Omental fat pad (tissue), 3 donors: ENCODE measurements at regions not wholly inside any gene's neighbourhood (a gene's known extent, or its start where the extent isn't known, plus 50 kb on each side); places are given as distances from the start of the nearest gene placed in this dataset.

Experiments
- ATAC-seq: fragments of 150-250 bp; one replicate; pipeline ENCODE4 v1.9.1; 2016; ENCODE audit warnings: mild to moderate bottlenecking, moderate library complexity; ENCODE audit not compliant: low FRiP score
- DNase-seq: peaks from one replicate; pipeline ENCODE4 v3.0.0-alpha.2; 2019; ENCODE audit warnings: low spot score
- TF ChIP-seq, protein P1 (sequence below), 3 donors: fragments of 450-650 bp; IDR thresholded peaks; one replicate each; pipeline ENCODE4 v1.5.1; 2016 to 2017; ENCODE audit warnings: antibody characterized with exemption in 3 of 3, mild to moderate bottlenecking in 3 of 3, moderate library complexity in 2 of 3

DNA sequence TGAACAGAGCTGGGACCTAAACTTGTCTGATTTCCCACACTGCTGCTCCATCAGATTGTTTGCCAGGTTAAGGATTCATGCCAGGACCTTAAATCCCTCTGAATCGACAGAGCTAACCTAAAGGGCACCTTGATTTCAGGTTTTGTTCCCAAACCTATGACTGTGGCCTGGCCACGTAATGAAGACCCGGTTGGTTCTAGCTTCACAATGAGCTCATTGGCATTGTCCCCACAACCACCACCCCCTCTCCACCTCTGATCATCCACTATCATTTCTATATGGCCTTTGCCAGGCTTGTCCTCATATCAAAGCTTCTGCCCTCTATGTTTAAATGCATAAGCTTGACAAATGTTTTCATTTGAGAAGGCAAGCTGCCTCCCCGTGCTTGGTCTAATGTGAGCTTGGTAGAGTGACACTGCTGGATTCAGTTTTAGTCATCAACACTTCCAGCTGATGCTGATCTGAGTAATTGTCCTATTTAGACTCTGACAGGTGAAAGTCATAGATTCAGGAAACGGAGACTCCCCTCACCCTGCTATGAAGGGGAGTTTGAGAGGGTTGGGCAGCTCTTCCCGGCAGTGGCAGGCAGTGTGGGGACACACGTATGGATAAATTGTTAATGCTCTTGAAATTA, 407.1 kb upstream of the CFAP20DC start:
- DNase-seq, result no peak
- TF ChIP-seq, protein P1, sequence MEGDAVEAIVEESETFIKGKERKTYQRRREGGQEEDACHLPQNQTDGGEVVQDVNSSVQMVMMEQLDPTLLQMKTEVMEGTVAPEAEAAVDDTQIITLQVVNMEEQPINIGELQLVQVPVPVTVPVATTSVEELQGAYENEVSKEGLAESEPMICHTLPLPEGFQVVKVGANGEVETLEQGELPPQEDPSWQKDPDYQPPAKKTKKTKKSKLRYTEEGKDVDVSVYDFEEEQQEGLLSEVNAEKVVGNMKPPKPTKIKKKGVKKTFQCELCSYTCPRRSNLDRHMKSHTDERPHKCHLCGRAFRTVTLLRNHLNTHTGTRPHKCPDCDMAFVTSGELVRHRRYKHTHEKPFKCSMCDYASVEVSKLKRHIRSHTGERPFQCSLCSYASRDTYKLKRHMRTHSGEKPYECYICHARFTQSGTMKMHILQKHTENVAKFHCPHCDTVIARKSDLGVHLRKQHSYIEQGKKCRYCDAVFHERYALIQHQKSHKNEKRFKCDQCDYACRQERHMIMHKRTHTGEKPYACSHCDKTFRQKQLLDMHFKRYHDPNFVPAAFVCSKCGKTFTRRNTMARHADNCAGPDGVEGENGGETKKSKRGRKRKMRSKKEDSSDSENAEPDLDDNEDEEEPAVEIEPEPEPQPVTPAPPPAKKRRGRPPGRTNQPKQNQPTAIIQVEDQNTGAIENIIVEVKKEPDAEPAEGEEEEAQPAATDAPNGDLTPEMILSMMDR (IDR thresholded peaks at IDR 0.05), result no peak
- no peak for ATAC-seq

DNA sequence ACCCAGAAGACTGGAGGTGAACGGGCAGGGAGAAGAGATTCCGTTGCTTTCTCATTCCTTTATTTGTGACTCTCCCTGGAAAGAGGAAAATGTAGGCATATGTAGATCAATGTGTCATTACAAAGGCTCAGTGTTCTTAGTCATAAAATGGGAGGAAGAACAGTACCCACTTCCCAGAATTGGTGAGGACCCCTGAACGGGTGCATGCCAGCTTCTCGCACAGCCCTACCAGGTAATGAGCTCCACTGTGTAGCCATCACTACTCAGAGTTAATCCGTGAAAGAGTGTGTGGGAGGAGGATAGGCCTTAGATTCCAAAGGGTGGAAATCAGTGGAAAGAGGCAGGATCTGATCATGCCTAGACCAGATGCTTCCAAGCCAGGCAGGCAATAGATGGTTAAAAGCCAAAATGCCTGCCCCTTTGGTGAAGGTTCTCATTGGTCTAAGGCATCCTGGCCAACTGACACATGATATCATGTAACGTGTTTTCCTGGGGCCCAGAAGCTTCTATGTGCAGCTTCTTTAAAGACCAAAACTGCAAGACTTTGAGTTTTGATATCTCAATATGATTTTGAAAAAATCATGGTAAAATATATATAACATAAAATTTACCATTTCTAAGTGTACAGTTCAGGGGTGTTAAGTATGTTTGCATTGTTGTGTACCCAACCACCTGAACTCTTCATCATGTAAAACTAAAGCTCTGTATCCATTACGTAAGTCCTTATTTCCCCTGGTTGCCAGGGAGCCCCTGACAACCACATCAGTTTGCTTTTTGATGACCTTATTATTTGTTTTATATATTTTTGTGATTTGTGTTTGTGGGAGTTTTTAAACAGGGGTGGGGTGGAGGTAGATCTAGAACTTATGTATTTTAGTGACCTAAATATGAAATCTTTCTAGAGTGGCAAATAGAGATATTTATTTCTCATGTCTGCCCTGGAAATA, 402.2 kb upstream of the CFAP20DC start:
- no peak for ATAC-seq
- TF ChIP-seq, protein P1 (IDR thresholded peaks at IDR 0.05), result no peak
- no peak for DNase-seq

DNA sequence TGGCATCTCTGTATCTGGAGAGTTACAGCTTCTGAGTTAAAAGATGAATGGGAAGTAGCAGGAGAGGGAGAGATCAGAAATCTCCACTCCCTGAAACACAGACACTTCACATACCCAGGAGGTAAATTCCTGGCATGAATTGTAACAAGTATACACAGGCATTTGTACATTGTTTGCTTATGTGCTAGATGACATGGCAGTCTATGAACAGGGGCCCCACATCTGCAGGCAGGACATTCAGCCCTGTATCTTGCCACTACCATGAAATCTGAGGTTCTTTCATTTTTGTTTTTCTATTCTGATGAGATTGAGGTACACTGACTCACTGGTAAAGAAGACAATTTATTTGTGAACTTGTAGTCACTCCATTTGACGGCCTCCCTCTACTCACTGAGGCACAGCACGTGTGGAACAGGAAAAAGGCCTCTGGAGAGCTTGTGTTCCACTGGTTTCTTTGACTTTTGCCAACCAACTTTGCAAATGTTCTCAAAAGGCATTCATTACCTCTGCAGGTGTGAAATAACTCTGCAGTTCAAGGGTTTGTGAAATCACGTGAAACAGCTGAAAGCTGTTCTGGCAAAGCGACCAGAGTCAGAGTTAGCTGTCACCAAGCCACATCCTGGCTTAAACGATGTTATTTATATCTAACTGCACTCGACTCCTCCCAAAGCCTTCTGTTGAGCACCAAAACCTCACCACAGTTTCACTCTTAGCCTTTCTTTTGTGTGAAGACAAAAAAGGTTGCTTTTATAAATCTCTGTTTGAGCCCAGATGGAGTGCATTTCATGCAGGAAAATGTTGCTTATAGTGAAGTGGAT, 401.3 kb upstream of the CFAP20DC start:
- DNase-seq (no peak), ATAC-seq (no peak)
- TF ChIP-seq, protein P1 (IDR thresholded peaks at IDR 0.05), result no peak

DNA sequence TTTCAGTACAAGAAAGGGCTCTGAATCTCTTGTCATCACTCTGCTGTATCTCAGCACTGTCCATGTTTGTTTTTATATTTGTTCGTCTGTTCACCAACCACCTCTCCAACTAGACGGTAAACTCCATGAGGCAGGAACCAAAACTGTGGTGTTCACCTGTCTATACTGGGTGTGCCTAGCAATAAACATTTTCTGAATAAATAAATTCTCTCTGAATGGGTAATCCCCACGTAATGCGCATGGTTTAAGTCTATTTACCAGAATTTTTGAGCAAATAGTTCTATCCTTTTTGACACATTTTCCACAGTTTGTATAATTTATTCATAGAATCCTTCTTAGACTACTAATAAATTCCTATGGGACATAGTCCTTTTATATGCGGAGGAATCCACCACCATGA, 400.6 kb upstream of the CFAP20DC start:
- TF ChIP-seq, protein P1 (IDR thresholded peaks at IDR 0.05), result no peak
- ATAC-seq, result no peak
- no peak for DNase-seq

DNA sequence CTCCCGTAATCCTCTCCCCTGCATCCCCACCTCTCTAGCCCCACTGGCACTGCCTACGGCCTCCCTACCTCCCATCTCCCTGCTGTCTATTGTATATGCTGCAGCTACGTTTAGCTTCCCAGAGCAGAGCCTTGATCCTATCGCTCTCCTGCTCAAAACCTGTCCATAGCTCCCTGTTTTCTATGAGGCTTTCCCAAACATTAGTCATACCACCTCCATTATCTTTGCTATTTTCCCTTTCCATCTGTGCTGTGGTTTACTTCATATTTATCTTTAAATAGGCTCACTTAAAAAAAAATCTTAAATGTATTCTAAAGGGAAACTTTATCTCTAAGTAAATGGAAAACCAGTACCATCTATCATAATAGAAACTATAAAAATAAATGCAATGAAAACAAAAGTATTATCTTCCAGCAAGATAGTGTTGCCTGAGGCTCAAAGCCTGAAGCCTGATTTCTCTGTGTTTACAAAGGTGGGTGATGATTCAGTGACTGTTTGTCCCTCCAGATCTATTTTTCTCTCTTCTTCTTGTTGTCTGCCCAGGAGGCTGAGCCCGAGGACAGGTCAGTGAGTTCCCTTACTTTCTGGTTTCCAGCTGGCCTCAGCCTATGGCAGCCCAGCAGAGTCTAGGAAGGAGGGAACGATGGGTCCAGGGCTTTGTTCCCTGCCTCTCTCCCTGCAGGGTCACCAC, 397.1 kb upstream of the CFAP20DC start:
- TF ChIP-seq, protein P1 (IDR thresholded peaks at IDR 0.05), result no peak
- DNase-seq, result no peak
- ATAC-seq, result no peak

DNA sequence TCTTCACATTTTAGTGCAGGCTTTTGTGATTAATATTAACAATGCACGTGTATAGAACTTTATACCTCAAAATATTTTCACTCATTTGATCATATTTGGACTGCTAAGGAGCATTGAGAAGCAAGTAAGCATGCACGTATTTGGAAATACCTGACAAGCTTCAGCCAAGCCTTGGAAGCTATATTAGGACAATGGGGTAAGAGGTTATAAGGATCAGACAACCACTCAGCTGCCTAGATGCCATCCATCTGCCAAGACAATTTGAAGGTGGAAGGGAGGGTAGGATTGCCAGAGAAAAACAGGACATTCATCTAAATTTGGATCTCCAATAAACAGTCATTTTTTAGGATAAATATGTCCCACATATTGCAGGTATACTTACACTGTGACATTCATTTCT, 394.9 kb upstream of the CFAP20DC start:
- DNase-seq (no peak), ATAC-seq (no peak)
- TF ChIP-seq, protein P1 (IDR thresholded peaks at IDR 0.05), result no peak
